ENCODE measurements at regions not wholly inside any gene's neighbourhood (a gene's known extent, or its start where the extent isn't known, plus 50 kb on each side); places are given as distances from the start of the nearest gene placed in this dataset.

DNA sequence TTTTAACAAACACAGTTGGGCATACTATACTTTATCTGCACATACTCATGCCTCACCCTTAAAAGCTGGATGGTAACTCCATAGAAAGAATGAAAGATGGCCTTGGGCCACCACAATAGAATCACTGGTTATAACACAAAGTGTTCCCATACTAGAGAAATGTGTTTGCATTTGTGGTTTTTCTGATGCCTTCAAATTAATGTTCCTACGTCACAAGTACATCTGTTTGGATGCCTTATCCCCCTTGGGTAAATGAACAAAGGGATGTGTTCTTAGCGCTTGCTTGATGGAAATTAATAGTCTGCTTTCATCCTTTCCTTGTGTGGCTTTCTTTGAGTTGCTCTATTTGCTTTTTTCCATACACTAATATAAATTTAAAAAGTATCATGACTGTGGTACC is 291.1 kb upstream of the PDE4D start:
- no peak for DNase-seq

DNA sequence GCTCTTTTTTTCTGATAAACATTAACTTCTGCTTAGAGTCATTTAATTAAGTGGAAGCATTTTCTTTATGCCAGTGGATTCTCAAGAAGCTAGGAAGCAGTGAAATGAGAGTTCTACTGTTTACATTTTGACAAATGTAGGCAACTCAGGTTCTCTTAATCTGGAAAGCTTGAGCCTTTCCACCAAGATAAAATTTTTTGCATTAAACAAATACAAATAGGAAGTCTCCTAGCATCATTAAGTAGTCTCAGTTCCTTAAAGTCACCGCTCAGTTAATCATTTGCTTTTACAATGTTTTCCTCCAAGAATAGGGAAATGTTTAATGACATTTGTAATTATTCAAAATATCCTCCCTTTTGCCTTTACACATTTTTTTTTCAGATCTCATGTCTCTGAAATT is 290.4 kb upstream of the PDE4D start:
- DNase-seq: no peak

DNA sequence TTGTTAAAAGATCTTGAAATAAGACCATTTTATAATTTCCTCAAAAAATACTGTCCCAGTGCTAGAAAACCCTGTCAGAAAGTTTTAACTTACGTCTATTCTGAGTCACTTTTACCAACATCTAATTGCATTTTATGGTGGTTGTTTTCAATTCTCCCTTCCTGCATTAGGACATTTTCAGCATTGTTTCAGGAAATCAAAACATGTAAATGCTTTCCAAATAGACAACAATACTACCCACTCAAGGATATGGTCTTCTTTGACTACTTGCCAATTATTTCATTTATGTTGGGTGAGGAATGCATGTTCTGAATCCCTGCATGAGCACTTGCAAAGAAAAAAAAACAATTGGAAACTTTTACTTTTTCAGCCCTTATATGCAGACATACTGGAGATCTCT is 284.6 kb upstream of the PDE4D start:
- DNase-seq: no peak

DNA sequence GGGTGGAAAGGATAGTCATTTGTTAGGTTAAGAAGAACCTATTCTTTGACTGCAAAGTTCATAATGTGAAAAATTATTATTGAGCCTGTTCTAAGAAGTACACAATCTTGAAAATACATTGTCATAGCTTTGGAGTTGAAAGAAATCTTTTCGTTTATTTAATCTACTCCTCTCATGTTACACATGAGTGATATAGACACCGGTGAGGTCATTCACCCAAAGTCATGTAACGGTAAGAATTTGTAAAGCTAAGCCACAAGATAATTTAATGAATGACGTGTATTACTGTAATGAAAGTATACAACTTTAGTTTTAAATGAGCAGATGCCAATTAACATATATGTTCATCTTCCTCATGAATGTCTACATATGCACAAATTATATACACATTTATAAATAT is 284.1 kb upstream of the PDE4D start:
- no peak for DNase-seq

DNA sequence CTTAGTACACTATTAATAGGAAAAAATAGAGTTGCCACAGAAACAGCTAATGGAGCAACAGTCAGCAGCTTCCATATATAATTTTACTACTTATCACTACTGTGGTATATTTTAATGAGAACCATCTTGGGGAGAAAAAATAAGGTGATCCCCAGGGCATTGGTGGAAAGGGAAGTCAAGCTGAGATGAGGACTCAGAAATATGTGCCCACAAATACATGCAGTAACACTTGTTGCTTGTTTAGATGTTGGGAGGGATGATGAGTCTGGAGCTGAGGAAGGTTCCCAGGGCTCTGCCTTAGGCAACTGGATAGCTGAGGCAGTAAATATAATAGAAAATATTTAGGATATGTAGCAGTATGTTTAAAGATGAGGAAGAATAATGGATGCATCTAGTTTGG is 280.1 kb upstream of the PDE4D start:
- no peak for DNase-seq

DNA sequence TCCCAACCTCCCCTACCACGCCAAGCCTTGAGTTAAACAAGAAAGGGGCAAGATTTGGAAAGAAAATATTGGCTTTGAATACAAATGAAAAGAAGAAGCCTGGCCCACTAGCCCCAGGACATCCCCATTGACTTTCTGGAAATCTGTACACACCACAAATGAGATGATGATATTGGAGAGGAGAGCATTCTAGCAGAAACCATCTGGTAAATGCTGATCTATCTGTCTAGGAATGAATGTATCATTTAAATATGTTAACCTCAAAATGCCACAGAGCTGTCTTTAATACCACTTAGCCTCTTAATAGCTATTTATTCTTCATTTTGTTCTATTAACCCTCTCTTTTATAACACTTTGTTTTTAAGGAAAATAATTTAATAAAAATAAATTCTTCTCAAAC is 270.2 kb upstream of the PDE4D start:
- no peak for DNase-seq

DNA sequence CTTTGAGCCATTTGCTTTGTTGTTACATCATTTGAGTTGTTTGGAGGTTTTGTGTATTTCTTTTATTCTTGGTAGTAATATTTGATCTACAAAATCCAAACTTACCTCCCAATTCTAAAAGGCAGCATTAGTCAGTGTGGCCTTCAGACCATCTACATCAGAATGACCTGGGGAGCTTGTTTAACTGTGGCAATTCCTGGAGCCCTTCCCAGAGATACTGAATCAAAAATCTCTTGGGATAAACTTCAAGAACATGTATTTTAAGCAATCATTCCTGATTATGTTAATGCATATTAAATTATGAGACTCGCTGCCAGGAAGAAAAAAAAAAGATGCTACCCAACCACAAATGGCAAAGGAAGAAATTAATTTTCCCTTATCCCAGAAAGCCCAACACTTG is 268.9 kb upstream of the PDE4D start:
- no peak for DNase-seq

DNA sequence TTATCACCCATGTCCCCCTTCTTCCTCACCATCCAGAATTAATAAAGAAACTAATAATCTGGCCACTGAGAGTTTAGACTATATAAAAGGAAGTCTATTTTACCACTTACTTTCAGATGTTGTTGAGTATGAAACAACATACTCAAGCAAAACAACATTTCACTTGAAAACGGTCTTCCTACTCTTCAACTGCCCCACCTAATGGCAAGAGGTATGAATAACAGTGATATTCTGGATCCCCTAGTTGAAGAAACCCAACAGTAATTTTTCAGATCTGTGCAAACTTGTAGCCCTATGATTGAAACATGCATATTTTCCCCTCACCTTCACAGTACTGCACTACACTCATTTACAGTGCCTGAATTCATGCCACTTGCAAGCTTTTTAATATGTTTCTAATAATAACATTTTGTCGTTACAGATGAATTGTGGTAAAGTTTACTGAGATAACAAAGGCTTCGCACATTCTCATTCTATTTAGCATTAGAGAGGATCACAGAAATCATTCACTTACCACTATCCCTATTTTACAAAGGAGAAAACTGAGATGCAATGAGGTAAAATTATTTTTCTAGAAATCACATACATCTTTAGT is 267.9 kb upstream of the PDE4D start:
- DNase-seq: no peak

DNA sequence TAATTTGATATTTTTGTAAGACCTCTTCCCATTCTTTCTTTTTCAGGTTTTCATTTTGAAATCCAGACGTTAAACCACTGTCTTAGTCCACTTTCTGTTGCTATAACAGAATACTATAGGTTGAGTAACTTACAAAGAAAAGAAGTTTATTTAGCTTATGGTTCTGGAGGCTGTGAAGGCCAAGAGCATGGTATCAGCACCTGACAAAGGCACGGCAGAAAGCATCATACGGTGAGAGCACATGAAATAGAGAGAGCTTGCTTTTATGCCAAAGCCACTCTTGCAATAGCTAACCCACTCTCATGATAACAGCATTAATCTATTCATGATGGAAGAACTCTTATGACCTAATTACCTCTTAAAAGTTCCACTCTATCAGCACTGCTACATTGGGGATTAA is 255.6 kb upstream of the PDE4D start:
- no peak for DNase-seq

DNA sequence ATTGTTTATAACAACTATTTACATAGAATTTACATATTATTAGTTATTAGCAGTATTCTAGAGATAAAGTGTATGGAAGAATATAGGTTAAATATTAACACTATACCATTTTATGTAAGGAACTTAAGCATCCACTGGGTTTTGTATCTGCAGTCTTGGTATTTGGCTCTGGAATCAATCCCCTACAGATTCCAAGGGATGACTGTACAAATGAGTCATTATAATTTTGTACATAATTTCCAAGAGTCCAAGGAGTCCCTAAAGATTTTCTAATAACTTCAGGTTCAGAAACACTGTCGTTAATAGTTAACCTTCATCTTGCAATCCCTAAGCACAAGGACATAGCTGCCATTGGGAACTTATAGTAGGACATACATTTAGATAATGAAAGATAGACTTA is 254.8 kb upstream of the PDE4D start:
- no peak for DNase-seq

DNA sequence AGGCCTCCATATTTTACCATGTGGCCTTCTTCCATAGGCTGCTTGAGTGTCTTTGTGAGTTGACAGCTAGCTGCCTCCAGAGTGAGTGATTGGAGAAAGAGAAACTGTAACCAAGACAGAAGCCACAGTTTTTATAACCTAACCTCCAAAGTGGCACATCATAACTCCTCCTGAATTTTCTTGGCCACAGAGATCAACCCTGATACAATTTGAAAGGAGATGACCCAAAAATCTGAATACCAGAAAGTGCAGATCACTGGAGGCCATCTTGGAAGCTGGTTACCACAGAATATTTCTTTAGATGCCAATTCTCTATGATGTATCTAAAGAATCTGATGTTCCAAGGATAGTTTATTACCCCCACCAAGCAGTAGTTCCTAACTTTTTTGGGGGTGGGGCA is 254.3 kb upstream of the PDE4D start:
- DNase-seq: no peak

DNA sequence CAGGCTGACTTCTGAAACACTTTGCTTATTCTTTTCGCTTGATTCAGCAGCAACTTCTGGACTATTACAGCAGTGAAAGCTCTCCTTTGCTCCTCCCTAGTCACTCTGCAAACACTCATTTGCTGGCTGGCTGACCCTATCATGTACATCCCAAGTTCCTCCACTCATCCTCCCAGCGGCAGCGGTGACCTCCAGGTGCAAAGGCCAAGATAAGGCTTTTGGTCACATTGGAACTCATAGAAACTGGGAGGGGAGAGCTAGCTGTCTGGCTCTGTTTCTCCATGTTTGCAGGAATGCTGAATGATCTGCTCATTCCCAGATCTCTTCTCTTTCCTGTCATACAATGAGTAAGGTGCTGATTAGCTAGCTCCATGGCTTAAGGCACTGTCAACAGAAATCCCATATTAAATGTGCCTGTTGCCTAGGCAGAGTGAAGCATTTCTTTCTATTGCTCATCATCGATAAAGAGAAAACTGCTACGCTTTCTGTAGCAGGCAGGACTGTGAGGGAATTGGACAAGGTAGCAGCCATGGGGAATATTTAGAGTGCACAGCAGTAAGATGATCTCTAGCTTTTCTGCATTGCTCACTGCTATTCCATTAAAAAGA is 250.5 kb upstream of the PDE4D start:
- no peak for DNase-seq

DNA sequence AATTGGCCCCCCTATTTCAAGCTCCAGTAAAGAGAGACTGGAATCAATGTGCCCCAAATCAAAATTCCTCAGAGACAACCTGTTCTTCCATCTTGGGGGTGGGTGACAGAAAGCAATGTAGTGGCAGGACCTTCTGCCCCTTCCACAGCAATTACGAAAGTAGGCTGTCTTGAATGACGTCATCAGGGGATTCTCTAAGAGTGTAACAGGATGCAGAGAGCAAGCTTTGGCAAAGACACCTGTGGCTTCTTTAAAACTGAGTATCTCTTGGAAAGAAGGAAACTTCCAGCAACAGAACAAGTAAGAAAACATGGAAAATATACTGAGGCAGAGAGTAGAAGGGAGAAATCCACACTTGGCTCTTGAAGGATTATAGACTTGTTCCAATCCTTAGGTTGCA is 247.6 kb upstream of the PDE4D start:
- DNase-seq: no peak

DNA sequence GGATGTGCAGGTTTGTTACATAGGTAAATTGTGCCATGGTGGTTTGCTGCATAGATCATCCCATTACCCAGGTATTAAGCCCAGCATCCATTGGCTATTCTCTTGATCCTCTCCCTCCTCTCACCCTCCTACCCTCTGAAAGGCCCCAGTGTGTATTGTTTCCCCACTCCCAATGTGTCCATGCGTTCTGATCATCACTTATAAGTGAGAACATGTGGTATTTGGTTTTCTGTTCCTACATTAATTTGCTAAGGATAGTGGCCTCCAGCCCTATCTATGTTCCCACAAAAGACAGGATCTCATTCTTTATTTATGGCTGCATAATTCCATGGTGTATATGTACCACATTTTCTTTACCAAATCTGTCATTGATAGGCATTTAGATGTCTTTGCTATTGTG is 243.3 kb upstream of the PDE4D start:
- no peak for DNase-seq

DNA sequence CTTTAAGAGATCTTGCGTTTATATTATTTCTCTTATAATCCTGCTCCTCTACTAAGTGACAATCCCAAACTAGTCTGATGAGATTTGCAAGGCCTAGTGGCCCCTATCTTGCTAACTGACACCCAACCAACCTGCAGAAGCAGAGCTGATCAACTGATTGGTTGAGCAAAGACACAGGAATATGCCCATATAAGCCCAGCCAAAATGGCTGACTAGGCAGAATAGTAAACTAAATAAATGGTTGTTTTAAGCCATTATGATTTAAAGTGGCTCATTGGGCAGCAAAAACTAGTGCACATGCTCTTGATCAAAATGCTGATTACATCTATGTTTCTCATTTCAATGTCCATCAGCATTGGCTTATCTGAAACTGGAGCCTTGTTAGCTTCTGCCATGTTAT is 238.0 kb upstream of the PDE4D start:
- DNase-seq: no peak

DNA sequence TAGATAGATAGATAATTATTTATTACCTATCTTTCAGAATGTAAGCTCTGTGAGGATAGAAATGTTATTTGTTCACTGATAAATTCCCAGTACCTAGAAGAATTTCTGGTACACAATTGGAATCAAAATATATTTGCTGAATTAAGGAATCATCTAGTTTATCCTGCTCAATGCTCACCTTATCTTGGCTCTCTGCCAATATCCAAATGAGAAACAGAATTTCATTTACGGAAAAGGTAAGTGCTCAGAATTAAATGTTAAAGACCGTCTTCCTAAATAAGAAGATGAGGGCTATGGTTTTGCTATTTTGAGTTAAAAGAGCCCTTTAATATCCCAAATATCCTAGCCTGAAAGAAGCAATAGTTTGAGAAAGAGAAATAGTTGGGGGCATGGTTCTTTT is 232.1 kb upstream of the PDE4D start:
- no peak for DNase-seq

DNA sequence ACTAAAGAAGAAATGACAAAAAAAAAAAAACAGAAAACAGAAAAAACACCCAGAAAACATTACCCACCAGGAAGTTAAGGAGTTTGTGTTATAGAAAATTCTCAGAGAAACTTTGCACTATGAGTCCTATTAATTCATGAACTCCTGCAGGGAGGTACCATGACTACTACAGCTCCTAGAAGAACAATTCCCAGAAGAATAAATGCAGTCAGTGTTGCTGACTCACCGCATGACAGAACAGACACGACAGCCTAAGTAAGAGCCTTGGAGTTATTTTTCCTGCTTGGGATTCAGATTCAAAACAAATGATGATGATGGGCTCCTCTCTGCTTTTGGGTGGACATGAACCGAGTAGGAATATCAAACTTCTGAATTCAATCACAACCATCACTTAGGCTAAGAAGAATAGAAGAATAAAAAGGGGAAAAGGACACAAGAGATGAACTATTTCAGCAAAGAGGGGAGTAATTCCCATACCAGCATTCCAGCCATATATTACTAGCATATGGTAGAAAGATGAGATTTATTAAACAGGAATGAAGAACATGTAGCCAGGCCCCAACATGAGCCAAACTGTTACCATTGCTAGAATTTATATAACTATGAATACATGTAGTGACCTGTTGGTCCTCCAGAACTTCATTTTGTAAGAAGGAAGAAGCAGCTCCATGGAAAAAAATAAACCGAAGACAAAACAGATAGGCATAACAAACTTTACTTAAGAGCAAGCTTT is 209.6 kb upstream of the PDE4D start:
- no peak for DNase-seq

DNA sequence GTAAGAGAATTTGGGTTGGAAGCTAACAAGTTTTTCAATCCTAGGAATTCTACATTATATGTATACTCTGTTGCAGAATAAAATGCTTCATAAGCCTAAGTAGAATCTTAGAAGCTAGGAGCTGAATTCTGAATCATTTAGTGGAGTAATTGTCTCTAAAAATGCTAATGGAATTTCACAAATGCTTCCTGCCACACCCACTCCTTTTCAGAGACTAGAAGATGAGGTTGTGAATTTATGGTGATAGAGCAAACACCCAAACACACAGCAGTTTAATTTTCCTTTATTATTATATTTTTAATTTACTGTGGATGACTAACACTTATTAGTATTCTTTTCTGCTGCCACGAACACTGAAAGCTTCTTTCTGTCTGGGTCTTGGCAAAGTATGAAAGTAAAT is 208.0 kb upstream of the PDE4D start:
- DNase-seq: no peak

DNA sequence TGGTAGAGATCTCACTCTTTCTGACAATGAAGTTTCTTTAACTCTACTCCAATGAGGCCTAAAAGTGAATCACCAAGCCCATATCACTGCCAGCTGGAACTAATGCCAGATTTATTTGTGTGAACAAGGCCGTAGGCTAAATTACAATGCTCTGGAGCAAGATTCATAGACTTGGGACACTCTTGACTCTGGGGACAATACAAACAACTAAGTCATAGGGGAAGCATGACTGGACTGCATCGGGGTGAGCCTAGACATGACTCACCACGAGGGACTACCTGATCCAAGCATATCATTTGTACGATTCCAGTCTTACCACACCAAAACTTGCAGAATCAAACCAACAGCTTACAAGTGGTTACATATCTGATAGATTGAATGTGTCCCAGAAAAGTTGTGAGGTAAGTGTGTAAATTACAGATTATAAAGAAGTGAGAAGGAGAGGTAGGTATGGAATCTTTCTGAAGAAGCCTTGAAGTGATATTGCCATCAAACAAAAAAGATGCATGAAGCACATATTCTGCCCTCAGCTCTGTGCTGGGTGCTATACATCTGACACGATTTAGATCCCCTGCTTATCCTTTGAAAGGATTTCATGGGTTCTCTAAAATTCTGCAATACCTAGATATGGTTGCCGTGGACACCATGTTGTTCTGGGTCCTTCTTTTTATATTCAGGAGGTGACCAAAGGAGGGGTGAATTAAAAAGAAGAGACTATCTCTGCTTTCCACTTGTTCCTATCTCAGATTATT is 199.3 kb upstream of the PDE4D start:
- no peak for DNase-seq

DNA sequence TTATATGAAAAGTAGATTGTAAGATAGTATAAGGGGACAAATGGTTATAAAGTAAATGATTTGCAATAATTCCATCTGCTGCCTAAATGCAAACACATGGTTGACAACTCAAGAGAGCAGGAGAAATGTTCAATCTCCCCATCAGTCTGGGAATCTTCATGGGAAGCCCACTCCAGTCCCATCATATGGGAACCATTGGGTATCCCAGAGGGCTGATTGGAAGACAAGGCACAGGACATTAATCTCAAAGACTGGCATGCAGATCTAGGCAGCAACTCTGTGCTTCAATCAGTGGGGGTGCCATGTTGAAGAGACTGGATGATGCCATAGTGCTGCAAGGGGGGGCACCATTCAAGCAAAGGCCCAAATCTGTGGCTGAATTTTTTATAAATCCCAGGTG is 193.1 kb upstream of the PDE4D start:
- DNase-seq: no peak

DNA sequence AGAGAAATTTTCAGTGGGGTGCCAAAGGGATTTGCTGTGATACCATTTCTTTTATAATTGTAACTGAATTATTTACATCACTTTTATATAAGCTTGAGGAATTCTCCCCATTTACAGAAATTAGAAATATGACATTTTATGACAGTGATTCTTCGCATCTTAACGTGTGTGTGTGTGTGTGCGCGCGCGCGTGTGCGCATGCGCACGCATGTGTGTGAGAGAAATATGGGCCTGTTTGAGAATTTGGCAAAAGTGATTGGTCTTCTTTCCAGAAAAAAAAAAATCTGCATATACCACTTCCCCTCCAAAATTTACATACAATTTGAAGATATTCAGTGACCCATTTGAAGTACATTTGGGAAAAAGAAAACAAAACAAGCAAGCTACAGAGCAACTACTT is 190.7 kb upstream of the PDE4D start:
- no peak for DNase-seq

DNA sequence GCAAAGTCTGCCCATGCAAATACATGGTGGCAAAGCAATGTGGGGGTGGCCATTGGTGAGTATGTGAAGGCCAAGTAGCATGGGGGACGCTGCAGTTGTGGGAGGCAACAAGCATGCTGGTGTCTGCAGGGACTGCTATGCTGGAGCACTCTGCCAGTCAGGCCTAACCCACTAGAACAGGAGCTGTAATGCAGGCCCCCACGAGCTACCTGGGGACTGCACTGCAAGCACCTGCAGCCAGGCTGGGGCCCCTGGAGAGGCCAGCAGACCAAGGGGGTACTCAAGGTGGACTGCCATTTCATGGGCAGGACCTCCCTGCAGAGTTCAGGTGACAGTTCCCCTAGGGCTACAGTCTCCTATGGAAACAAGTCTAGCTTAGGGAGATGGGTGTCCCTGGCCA is 183.8 kb upstream of the PDE4D start:
- DNase-seq: no peak

DNA sequence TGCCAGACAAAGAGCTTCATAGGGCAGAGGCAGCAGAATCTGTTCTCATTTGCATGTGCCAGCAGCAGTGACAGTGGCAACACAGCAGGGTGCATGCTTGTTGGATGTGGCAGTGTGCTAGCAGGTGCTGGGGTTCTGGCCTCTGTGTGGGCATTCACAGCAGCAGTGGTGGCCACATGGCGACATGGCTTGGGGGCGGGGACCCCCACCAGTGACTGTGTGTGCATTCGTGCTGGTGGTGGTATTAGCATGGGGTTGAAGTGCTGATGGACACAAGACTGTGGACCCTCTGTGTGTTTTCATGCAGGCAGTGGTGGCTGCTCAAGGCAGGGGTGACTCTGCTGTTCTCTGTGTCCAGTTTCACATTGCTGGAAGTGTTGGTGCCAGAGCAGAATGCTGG is 183.2 kb upstream of the PDE4D start:
- no peak for DNase-seq

All from left kidney (tissue), 1 donor.